ENCODE measurements at regions not wholly inside any gene's neighbourhood (a gene's known extent, or its start where the extent isn't known, plus 50 kb on each side); places are given as distances from the start of the nearest gene placed in this dataset.

DNA sequence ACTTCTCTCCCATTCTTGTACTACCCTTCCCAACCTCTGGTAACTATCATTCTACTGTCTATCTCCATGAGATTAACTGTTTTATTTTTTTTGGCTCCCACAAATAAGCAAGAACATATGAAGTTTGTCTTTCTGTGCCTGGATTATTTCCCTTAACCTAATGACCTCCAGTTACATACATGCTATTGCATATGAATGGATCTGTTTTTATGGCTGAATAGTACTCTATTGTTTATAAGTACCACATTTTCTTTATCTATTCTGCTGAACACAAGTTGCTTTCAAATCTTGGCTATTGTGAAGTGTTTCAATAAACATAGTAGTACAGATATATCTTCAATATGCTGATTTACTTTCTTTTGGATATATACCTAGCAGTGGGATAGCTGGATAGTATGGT lies 376.6 kb upstream of the KCND2 start:
- no peak for DNase-seq (ENCODE audit: low read depth in 1 of 2, low spot score in 1 of 2)
- TF ChIP-seq, protein P1, sequence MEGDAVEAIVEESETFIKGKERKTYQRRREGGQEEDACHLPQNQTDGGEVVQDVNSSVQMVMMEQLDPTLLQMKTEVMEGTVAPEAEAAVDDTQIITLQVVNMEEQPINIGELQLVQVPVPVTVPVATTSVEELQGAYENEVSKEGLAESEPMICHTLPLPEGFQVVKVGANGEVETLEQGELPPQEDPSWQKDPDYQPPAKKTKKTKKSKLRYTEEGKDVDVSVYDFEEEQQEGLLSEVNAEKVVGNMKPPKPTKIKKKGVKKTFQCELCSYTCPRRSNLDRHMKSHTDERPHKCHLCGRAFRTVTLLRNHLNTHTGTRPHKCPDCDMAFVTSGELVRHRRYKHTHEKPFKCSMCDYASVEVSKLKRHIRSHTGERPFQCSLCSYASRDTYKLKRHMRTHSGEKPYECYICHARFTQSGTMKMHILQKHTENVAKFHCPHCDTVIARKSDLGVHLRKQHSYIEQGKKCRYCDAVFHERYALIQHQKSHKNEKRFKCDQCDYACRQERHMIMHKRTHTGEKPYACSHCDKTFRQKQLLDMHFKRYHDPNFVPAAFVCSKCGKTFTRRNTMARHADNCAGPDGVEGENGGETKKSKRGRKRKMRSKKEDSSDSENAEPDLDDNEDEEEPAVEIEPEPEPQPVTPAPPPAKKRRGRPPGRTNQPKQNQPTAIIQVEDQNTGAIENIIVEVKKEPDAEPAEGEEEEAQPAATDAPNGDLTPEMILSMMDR (IDR thresholded peaks at IDR 0.05; ENCODE audit: insufficient read depth, low read length), result no peak
- TF ChIP-seq REST (IDR thresholded peaks at IDR 0.05; ENCODE audit: insufficient replicate concordance, low read depth) (no peak), SPI1 (IDR thresholded peaks at IDR 0.05; ENCODE audit: borderline replicate concordance, low read depth) (no peak), POLR2AphosphoS5 (IDR thresholded peaks at IDR 0.05; ENCODE audit: low read depth) (no peak), GABPA (IDR thresholded peaks at IDR 0.05; ENCODE audit: low read depth) (no peak)
- Histone ChIP-seq H3K4me3 (replicated peaks; ENCODE audit: insufficient read depth, low read length) (no peak overlapping the region), H3K27me3 (ENCODE audit: insufficient read depth, poor library complexity, severe bottlenecking) (no peaks in the 10 kb centered on the region), H3K27ac (replicated peaks) (no peak overlapping the region)

GRCh38 chr7:119900996-119901672 lies 371.8 kb upstream of the KCND2 start:
- no peak for DNase-seq (ENCODE audit: low read depth in 1 of 2, low spot score in 1 of 2)

GRCh38 chr7:119903085-119903484 lies 369.9 kb upstream of the KCND2 start:
- DNase-seq (ENCODE audit: low read depth in 1 of 2, low spot score in 1 of 2), result no peak
- Histone ChIP-seq H3K27ac (replicated peaks) (no peak overlapping the region), H3K27me3 (ENCODE audit: insufficient read depth, poor library complexity, severe bottlenecking) (no peaks in the 10 kb centered on the region), H3K4me3 (replicated peaks; ENCODE audit: insufficient read depth, low read length) (no peak overlapping the region)
- TF ChIP-seq POLR2AphosphoS5 (IDR thresholded peaks at IDR 0.05; ENCODE audit: low read depth), result no peak

More at GRCh38 chr7:119900996-119901672, 371.8 kb upstream of the KCND2 start:
- TF ChIP-seq, protein P1 (IDR thresholded peaks at IDR 0.05; ENCODE audit: insufficient read depth, low read length), result no peak
- TF ChIP-seq GABPA (IDR thresholded peaks at IDR 0.05; ENCODE audit: low read depth) (no peak), SPI1 (IDR thresholded peaks at IDR 0.05; ENCODE audit: borderline replicate concordance, low read depth) (no peak), POLR2AphosphoS5 (IDR thresholded peaks at IDR 0.05; ENCODE audit: low read depth) (no peak), REST (IDR thresholded peaks at IDR 0.05; ENCODE audit: insufficient replicate concordance, low read depth) (no peak)
- Histone ChIP-seq H3K27me3 (ENCODE audit: insufficient read depth, poor library complexity, severe bottlenecking) (no peaks in the 10 kb centered on the region), H3K27ac (replicated peaks) (no peak overlapping the region), H3K4me3 (replicated peaks; ENCODE audit: insufficient read depth, low read length) (no peak overlapping the region)

GRCh38 chr7:119905495-119905894 lies 367.5 kb upstream of the KCND2 start:
- TF ChIP-seq, protein P1 (IDR thresholded peaks at IDR 0.05; ENCODE audit: insufficient read depth, low read length), result no peak
- no peak for TF ChIP-seq SPI1 (IDR thresholded peaks at IDR 0.05; ENCODE audit: borderline replicate concordance, low read depth)
- no peak for TF ChIP-seq POLR2AphosphoS5 (IDR thresholded peaks at IDR 0.05; ENCODE audit: low read depth)
- TF ChIP-seq GABPA (IDR thresholded peaks at IDR 0.05; ENCODE audit: low read depth), result no peak
- TF ChIP-seq REST (IDR thresholded peaks at IDR 0.05; ENCODE audit: insufficient replicate concordance, low read depth), result no peak
- no peak for DNase-seq (ENCODE audit: low read depth in 1 of 2, low spot score in 1 of 2)
- Histone ChIP-seq H3K27ac (replicated peaks) (no peak overlapping the region), H3K4me3 (replicated peaks; ENCODE audit: insufficient read depth, low read length) (no peak overlapping the region), H3K27me3 (ENCODE audit: insufficient read depth, poor library complexity, severe bottlenecking) (no peaks in the 10 kb centered on the region)
